ENCODE measurements at regions not wholly inside any gene's neighbourhood (a gene's known extent, or its start where the extent isn't known, plus 50 kb on each side); places are given as distances from the start of the nearest gene placed in this dataset.

DNA sequence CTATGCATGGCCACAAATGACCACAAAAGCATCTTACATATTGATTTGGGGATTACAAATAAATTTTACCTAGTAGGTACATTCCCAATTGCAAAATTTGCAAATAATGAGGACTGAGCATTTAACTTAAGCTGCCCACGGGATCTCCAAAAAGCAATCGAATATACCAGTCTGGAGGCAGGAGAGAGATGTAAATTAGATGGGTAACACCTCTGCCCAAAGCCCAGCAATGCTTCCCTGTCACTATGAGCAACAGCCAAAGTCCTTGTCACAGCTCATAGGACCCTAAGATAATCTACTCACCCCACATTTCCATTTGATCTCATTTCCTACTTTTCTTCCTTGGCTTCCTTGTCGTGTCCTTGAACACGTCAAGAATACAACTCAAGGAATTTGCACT is 172.2 kb downstream of the SUCLG1 start:
- ChIA-PET POLR2A (no interaction called here), CTCF (interaction anchor here (0.8 to 1.4 kb wide), 2 partner anchors 16 to 28 kb away, joined by 3 read pairs; no protein-coding TSS in a partner anchor)
- no peaks in the 10 kb centered on the region for H3K4me1 ChIP-seq
- no peak overlapping the region for H3K27ac ChIP-seq
- H3K4me3 ChIP-seq = no peak overlapping the region
- H3K9me3 ChIP-seq = no peaks in the 10 kb centered on the region
- FAIRE-seq = no peak
- WGBS (ENCODE audit: missing lambda C conversion rate) = 23% methylated on average over 4 of the region's 4 CpGs
- no peak for TF ChIP-seq ZC3H11A (IDR thresholded peaks at IDR 0.05)
- TF ChIP-seq, protein P1, sequence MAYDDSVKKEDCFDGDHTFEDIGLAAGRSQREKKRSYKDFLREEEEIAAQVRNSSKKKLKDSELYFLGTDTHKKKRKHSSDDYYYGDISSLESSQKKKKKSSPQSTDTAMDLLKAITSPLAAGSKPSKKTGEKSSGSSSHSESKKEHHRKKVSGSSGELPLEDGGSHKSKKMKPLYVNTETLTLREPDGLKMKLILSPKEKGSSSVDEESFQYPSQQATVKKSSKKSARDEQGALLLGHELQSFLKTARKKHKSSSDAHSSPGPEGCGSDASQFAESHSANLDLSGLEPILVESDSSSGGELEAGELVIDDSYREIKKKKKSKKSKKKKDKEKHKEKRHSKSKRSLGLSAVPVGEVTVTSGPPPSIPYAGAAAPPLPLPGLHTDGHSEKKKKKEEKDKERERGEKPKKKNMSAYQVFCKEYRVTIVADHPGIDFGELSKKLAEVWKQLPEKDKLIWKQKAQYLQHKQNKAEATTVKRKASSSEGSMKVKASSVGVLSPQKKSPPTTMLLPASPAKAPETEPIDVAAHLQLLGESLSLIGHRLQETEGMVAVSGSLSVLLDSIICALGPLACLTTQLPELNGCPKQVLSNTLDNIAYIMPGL (CRISPR knock-in tag; IDR thresholded peaks at IDR 0.05; ENCODE audit: borderline replicate concordance) = no peak
- TF ChIP-seq, protein P2, sequence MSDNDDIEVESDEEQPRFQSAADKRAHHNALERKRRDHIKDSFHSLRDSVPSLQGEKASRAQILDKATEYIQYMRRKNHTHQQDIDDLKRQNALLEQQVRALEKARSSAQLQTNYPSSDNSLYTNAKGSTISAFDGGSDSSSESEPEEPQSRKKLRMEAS (IDR thresholded peaks at IDR 0.05) = no peak
- TF ChIP-seq, protein P3, sequence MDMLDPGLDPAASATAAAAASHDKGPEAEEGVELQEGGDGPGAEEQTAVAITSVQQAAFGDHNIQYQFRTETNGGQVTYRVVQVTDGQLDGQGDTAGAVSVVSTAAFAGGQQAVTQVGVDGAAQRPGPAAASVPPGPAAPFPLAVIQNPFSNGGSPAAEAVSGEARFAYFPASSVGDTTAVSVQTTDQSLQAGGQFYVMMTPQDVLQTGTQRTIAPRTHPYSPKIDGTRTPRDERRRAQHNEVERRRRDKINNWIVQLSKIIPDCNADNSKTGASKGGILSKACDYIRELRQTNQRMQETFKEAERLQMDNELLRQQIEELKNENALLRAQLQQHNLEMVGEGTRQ (IDR thresholded peaks at IDR 0.05) = no peak
- no peak for TF ChIP-seq CEBPB (IDR thresholded peaks at IDR 0.05)
- TF ChIP-seq, protein P4, sequence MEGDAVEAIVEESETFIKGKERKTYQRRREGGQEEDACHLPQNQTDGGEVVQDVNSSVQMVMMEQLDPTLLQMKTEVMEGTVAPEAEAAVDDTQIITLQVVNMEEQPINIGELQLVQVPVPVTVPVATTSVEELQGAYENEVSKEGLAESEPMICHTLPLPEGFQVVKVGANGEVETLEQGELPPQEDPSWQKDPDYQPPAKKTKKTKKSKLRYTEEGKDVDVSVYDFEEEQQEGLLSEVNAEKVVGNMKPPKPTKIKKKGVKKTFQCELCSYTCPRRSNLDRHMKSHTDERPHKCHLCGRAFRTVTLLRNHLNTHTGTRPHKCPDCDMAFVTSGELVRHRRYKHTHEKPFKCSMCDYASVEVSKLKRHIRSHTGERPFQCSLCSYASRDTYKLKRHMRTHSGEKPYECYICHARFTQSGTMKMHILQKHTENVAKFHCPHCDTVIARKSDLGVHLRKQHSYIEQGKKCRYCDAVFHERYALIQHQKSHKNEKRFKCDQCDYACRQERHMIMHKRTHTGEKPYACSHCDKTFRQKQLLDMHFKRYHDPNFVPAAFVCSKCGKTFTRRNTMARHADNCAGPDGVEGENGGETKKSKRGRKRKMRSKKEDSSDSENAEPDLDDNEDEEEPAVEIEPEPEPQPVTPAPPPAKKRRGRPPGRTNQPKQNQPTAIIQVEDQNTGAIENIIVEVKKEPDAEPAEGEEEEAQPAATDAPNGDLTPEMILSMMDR (IDR thresholded peaks at IDR 0.05) = no peak
- no peak for TF ChIP-seq CHD4 (IDR thresholded peaks at IDR 0.05; ENCODE audit: borderline replicate concordance)
- TF ChIP-seq KDM5A (IDR thresholded peaks at IDR 0.05) = no peak
- TF ChIP-seq ESRRA (IDR thresholded peaks at IDR 0.05; ENCODE audit: borderline replicate concordance, low read length) = no peak
- no peak for TF ChIP-seq FOXS1 (CRISPR knock-in tag; IDR thresholded peaks at IDR 0.05)
- TF ChIP-seq ZFP36 (IDR thresholded peaks at IDR 0.05; ENCODE audit: borderline replicate concordance, partially characterized antibody) = no peak
- TF ChIP-seq NFE2L2 (conservative IDR thresholded peaks at IDR 0.05; ENCODE audit: low read length) = no peak
- no peak for TF ChIP-seq SREBF2 (IDR thresholded peaks at IDR 0.05)
- TF ChIP-seq, protein P5, sequence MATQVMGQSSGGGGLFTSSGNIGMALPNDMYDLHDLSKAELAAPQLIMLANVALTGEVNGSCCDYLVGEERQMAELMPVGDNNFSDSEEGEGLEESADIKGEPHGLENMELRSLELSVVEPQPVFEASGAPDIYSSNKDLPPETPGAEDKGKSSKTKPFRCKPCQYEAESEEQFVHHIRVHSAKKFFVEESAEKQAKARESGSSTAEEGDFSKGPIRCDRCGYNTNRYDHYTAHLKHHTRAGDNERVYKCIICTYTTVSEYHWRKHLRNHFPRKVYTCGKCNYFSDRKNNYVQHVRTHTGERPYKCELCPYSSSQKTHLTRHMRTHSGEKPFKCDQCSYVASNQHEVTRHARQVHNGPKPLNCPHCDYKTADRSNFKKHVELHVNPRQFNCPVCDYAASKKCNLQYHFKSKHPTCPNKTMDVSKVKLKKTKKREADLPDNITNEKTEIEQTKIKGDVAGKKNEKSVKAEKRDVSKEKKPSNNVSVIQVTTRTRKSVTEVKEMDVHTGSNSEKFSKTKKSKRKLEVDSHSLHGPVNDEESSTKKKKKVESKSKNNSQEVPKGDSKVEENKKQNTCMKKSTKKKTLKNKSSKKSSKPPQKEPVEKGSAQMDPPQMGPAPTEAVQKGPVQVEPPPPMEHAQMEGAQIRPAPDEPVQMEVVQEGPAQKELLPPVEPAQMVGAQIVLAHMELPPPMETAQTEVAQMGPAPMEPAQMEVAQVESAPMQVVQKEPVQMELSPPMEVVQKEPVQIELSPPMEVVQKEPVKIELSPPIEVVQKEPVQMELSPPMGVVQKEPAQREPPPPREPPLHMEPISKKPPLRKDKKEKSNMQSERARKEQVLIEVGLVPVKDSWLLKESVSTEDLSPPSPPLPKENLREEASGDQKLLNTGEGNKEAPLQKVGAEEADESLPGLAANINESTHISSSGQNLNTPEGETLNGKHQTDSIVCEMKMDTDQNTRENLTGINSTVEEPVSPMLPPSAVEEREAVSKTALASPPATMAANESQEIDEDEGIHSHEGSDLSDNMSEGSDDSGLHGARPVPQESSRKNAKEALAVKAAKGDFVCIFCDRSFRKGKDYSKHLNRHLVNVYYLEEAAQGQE (IDR thresholded peaks at IDR 0.05) = no peak
- no peak for ATAC-seq
- no peak for DNase-seq (ENCODE audit: low read depth in 1 of 2, low spot score in 1 of 2)
- no peak overlapping the region for H3K4me2 ChIP-seq

DNA sequence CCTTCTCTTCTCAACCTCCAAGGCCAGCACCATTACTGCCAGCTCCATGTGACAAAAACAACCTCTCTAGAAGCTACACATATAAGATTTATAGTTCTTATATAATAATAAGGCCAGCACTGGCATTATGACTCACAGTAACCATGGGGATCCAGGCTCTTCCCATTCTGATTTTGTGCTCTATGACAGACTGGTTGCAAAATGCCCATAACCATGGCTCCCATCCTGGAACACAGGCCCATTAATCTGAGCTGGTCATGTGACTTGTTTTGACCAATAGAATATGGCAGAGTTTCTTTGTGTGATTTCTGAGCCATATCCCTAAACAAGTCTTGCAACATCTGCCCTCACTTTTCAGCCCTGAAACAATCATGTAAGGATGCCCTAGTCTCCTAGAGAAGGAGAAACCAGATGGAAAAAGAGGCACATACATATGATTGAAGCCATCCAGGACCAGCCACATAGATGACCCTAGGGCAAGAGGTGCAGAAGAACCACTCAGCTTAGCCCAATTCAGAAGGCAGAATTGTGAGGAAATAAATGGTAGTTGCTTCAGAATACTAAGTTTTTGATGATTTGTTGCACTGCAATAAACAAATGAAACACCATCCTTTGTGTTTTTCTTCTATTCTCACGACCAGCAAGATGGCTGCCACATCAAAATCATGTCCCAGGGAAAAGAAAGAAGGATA is 173.9 kb downstream of the SUCLG1 start:
- no peak for DNase-seq (ENCODE audit: low read depth in 1 of 2, low spot score in 1 of 2)
- WGBS (ENCODE audit: missing lambda C conversion rate) = 5% methylated on average over 1 of the region's 1 CpG
- ATAC-seq = no peak
- Histone ChIP-seq H3K27ac (no peak overlapping the region), H3K4me2 (no peak overlapping the region), H3K4me1 (no peaks in the 10 kb centered on the region), H3K9me3 (no peaks in the 10 kb centered on the region), H3K4me3 (no peak overlapping the region)
- ChIA-PET CTCF (interaction anchor here (1.4 kb wide), 1 partner anchor 18 kb away, joined by 3 read pairs; no protein-coding TSS in a partner anchor), POLR2A (no interaction called here)
- TF ChIP-seq RNF2 (IDR thresholded peaks at IDR 0.05; ENCODE audit: borderline replicate concordance, low read depth) (no peak), TFCP2L1 (CRISPR knock-in tag; IDR thresholded peaks at IDR 0.05) (no peak), ZFP36 (IDR thresholded peaks at IDR 0.05; ENCODE audit: borderline replicate concordance, partially characterized antibody) (no peak), HEYL (CRISPR knock-in tag; IDR thresholded peaks at IDR 0.05) (no peak), ZSCAN20 (CRISPR knock-in tag; IDR thresholded peaks at IDR 0.05) (no peak)
- no peak for FAIRE-seq
